Tibial nerve (tissue), 4 donors: ENCODE measurements at regions not wholly inside any gene's neighbourhood (a gene's known extent, or its start where the extent isn't known, plus 50 kb on each side); places are given as distances from the start of the nearest gene placed in this dataset.

Source experiments
- DNase-seq, 2 donors: peaks; one replicate each; pipeline ENCODE4 v3.0.0-alpha.2; 2019; ENCODE audit warnings: low spot score in 2 of 2
- H3K27ac ChIP-seq, 4 donors: fragments of 200-600 bp; sonication (generic) in 3 of 4; one replicate each; pipeline ENCODE4 v1.5.1; 2017 to 2019; ENCODE audit warnings: mild to moderate bottlenecking in 1 of 4
- H3K27me3 ChIP-seq, 2 donors: fragments of 200-600 bp; sonication (generic) in 1 of 2; one replicate each; pipeline versions ENCODE4 v1.5.1 to v1.6.0; 2017 to 2019
- H3K36me3 ChIP-seq, 3 donors: fragments of 200-600 bp; sonication (generic); one replicate each; pipeline ENCODE4 v1.5.1; 2018 to 2019
- H3K4me1 ChIP-seq, 4 donors: fragments of 200-600 bp; sonication (generic) in 3 of 4; one replicate each; pipeline ENCODE4 v1.5.1; 2017 to 2019
- H3K4me3 ChIP-seq, 4 donors: fragments of 200-600 bp; sonication (generic) in 3 of 4; one replicate each; pipeline ENCODE4 v1.5.1; 2017 to 2019; ENCODE audit warnings: mild to moderate bottlenecking in 1 of 4, moderate library complexity in 1 of 4
- H3K9me3 ChIP-seq, 4 donors: fragments of 200-600 bp; sonication (generic) in 3 of 4; one replicate each; pipeline ENCODE4 v1.5.1; 2017 to 2019
- CTCF ChIP-seq, 5 experiments: fragments of 200-600 bp in 3 of 5; fragments of 450-650 bp in 2 of 5; sonication (generic) in 3 of 5; IDR thresholded peaks; one replicate each; pipeline ENCODE4 v1.5.1; 2016 to 2019; ENCODE audit warnings: antibody characterized with exemption in 5 of 5, mild to moderate bottlenecking in 3 of 5, moderate library complexity in 2 of 5
- EP300 ChIP-seq, 2 donors: sonication (generic); formaldehyde crosslinking; IDR thresholded peaks; one replicate each; pipeline ENCODE4 v1.6.1; 2017; ENCODE audit warnings: antibody characterized with exemption in 2 of 2, mild to moderate bottlenecking in 1 of 2
- POLR2A ChIP-seq, 2 donors: fragments of 450-650 bp; IDR thresholded peaks; one replicate each; pipeline ENCODE4 v1.6.1; 2017; ENCODE audit warnings: antibody characterized with exemption in 2 of 2, mild to moderate bottlenecking in 2 of 2, moderate library complexity in 2 of 2
- WGBS, 2 donors: methylation state at CpG; one replicate each; pipeline ENCODE4 v1.1.5; 2018; 5-methylcytosine and 5-hydroxymethylcytosine counted together

DNA sequence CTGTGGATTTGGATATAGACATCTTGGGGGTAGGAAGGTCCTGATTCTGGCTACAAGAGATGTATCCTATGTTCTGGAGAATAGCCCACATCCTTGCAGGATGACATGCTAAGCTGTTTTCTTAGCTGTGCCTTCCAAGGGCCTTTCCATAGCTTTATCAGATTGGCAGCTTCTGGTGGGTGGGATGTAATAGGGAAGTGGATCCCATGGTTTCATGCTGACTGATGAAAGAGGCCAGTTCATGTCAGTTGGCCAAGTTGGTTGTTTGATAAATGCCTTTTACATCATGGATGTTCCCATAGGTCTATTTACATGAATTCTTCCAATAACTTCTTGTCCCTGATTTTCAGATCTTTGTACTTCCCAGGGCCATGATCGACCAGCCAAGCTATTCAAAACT lies 169.1 kb upstream of the RMST start:
- WGBS, 2 donors: 87 to 89% methylated on average over 1 of the region's 1 CpG
- Histone ChIP-seq H3K9me3 (no peaks in the 10 kb centered on the region), H3K27ac (no peak overlapping the region), H3K4me1 (no peaks in the 10 kb centered on the region), H3K4me3 (no peak overlapping the region), H3K36me3 (no peaks in the 10 kb centered on the region), H3K27me3 (no peaks in the 10 kb centered on the region)
- no peak for TF ChIP-seq CTCF (IDR thresholded peaks at IDR 0.05)
- TF ChIP-seq EP300 (IDR thresholded peaks at IDR 0.05): no peak
- no peak for TF ChIP-seq POLR2A (IDR thresholded peaks at IDR 0.05)
- DNase-seq: no peak

DNA sequence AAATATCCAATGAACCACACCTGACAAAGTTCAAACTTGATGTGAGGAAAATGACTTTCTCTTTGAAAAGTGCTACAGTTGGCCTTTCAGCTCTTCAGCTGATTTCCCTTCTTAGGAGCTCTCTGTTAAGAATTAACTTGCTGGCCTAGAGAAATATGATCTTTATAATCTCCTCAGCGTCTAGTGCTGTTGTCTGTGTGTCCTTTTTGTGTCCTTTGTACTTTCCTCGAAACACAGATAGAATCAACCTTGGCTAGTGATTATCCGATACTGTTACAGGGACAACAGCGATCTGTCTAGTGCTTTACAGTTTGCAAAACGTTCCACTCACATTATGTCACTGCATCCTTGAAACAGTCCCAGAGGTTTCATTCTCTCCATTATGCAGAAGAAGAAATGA lies 162.8 kb upstream of the RMST start:
- 62 to 66% methylated on average over 5 of the region's 5 CpGs for WGBS, 2 donors
- TF ChIP-seq EP300 (IDR thresholded peaks at IDR 0.05) (no peak), POLR2A (IDR thresholded peaks at IDR 0.05) (no peak), CTCF (IDR thresholded peaks at IDR 0.05) (no peak)
- no peak overlapping the region for H3K4me3 ChIP-seq
- no peaks in the 10 kb centered on the region for H3K4me1 ChIP-seq
- no peak for DNase-seq
- H3K9me3 ChIP-seq: no peaks in the 10 kb centered on the region
- no peaks in the 10 kb centered on the region for H3K27me3 ChIP-seq
- no peaks in the 10 kb centered on the region for H3K36me3 ChIP-seq
- H3K27ac ChIP-seq: no peak overlapping the region

DNA sequence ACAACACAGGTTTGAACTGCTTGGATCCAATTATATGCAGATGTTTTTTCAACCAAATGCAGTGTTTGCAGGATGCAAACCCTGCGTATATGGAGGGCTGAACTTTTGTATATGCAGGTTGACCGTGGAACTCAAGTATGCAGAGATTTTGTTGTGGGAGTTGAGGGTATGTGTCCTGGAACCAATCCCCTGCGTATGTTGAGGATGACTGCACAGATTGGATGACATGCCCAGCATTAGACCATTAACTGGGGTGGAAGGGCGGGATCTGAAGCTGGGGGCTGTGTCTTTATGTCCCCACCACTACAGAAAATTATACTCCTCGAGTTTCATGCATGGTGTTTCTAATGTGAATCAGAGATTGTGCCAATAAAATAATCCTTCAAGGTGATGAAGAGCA lies 162.2 kb upstream of the RMST start:
- Histone ChIP-seq H3K9me3 (no peaks in the 10 kb centered on the region), H3K4me3 (no peak overlapping the region), H3K36me3 (no peaks in the 10 kb centered on the region), H3K4me1 (no peaks in the 10 kb centered on the region), H3K27ac (no peak overlapping the region), H3K27me3 (no peaks in the 10 kb centered on the region)
- WGBS, 2 donors: 87 to 92% methylated on average over 5 of the region's 5 CpGs
- no peak for DNase-seq
- TF ChIP-seq EP300 (IDR thresholded peaks at IDR 0.05): no peak
- TF ChIP-seq CTCF (IDR thresholded peaks at IDR 0.05): no peak
- no peak for TF ChIP-seq POLR2A (IDR thresholded peaks at IDR 0.05)

- Histone ChIP-seq H3K4me3 (no peak overlapping the region), H3K36me3 (no peaks in the 10 kb centered on the region), H3K27me3 (no peaks in the 10 kb centered on the region), H3K27ac (no peak overlapping the region), H3K9me3 (no peaks in the 10 kb centered on the region), H3K4me1 (peaks cover 0 to 2% (median 0%) of the 10 kb centered on the region in 4 donors)
- WGBS, 2 donors: 48 to 50% methylated on average over 1 of the region's 1 CpG
- TF ChIP-seq CTCF (IDR thresholded peaks at IDR 0.05) (no peak), EP300 (IDR thresholded peaks at IDR 0.05) (no peak), POLR2A (IDR thresholded peaks at IDR 0.05) (no peak)
- no peak for DNase-seq
Measured at GRCh38 chr12:97300891-97301290, 161.7 kb upstream of the RMST start.

DNA sequence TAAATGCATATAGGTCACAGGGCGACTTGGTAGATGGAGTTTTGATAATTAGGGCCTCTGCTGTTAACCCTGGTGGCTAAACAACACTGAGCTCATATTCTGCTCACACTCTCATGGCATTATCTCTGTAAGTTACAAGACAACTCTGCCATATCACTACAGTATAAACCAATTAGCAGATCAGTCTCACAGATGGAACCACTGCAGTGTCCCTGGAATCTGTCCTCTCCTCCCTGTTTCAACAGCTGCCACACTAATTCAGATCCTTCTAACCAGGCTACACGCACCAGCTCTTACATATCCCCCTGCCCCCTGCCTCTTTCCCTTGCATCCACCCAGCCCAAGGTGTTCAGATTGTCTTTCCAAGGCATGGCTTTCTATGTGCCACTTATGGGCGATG lies 161.0 kb upstream of the RMST start:
- H3K36me3 ChIP-seq: no peaks in the 10 kb centered on the region
- H3K4me1 ChIP-seq: peaks cover 0 to 9% (median 0%) of the 10 kb centered on the region in 4 donors
- no peak for DNase-seq
- H3K4me3 ChIP-seq: no peak overlapping the region
- H3K9me3 ChIP-seq: no peaks in the 10 kb centered on the region
- no peak for TF ChIP-seq EP300 (IDR thresholded peaks at IDR 0.05)
- H3K27me3 ChIP-seq: no peaks in the 10 kb centered on the region
- WGBS, 2 donors: 85 to 90% methylated on average over 3 of the region's 3 CpGs
- no peak overlapping the region for H3K27ac ChIP-seq

DNA sequence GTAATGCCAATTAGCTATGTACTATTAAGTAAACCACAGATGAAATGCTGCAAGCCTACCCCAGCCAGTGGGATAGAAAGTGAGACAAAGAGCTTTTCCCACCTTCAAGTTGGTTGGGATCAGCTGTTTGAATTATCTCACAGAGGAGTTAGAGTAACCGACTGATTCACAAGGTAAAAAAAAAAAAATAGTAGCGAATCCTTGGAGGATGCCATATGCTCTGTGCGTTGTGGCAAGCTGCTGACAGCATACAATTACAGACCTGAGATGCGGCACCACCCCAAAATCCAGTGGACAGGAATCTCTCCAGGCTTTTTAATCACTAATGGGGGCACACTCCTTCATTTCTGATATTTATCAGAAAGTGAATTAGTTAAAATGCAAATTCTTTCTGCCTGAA lies 157.0 kb upstream of the RMST start:
- no peak overlapping the region for H3K4me3 ChIP-seq
- DNase-seq: no peak
- H3K36me3 ChIP-seq: no peaks in the 10 kb centered on the region
- H3K27ac ChIP-seq: no peak overlapping the region
- no peak for TF ChIP-seq EP300 (IDR thresholded peaks at IDR 0.05)
- no peak for TF ChIP-seq POLR2A (IDR thresholded peaks at IDR 0.05)
- TF ChIP-seq CTCF (IDR thresholded peaks at IDR 0.05): no peak
- H3K4me1 ChIP-seq: peaks cover 0 to 14% (median 0%) of the 10 kb centered on the region in 4 donors
- H3K27me3 ChIP-seq: no peaks in the 10 kb centered on the region
- WGBS, 2 donors: 86 to 90% methylated on average over 4 of the region's 4 CpGs
- H3K9me3 ChIP-seq: no peaks in the 10 kb centered on the region
